ENCODE measurements at regions not wholly inside any gene's neighbourhood (a gene's known extent, or its start where the extent isn't known, plus 50 kb on each side); places are given as distances from the start of the nearest gene placed in this dataset.
A peak's percentile ranks its signal among the peaks of the same experiment; 100 is the strongest.

DNA sequence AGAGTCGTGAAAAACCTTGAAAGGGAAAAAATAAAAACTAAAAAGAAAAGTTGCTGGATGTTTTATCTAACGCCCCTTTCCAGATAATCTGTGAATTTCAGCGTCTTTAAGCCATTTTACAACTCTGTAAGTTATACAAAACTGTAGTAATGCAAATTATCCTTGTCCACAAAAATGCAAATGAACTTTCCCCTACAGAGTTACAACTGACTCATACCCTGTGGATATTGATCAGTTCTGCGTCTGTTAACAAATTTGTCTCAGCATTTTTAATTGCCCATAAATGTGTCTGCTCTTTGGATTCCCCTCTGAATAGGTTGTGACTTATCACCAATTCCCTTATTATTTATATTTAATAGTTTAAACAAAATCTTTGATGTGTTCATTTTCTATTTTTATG is 105.9 kb upstream of the PRLR start:
- no peaks in the 10 kb centered on the region for H3K27me3 ChIP-seq (ENCODE audit: control insufficient read depth in 2 of 2, insufficient read depth in 1 of 2, low read length in 1 of 2)
- H3K4me1 ChIP-seq (ENCODE audit: control insufficient read depth in 2 of 2, insufficient read depth in 2 of 2, low read length in 2 of 2), result no peaks in the 10 kb centered on the region
- H3K36me3 ChIP-seq (ENCODE audit: control insufficient read depth in 2 of 2, insufficient read depth in 2 of 2, low read length in 1 of 2), result no peaks in the 10 kb centered on the region
- no peak overlapping the region for H3K4me3 ChIP-seq (ENCODE audit: low read length in 2 of 2)
- H3K27ac ChIP-seq (ENCODE audit: low read depth in 1 of 2, low read length in 1 of 2), result no peak overlapping the region
- DNase-seq (ENCODE audit: low read depth in 6 of 9, low spot score in 9 of 9), result no peak
- no peaks in the 10 kb centered on the region for H3K9me3 ChIP-seq (ENCODE audit: control insufficient read depth in 2 of 2, insufficient read depth in 1 of 2, low read length in 1 of 2)
- 96% methylated on average over 4 of the region's 4 CpGs for WGBS

DNA sequence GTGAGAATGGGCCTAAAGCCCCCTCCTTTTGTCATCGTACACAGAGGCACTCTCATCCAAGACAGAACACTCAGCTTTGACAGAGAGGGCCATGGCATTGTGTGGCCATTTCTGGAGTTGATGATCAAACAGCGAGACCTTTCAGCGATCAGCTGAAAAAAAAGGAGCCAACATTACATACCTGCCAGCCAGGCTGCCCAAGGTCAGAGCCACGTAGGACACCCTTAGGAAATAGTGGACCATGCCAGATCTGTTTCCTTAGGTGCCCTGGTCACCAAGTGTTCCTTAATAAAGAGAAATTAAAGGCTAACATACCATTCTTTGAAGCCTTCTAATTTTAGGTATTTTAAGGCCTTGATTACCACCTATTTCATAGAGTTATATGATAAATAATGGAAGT is 105.5 kb upstream of the PRLR start:
- H3K9me3 ChIP-seq (ENCODE audit: control insufficient read depth in 2 of 2, insufficient read depth in 1 of 2, low read length in 1 of 2), result no peaks in the 10 kb centered on the region
- no peak overlapping the region for H3K4me3 ChIP-seq (ENCODE audit: low read length in 2 of 2)
- WGBS, result 94% methylated on average over 4 of the region's 4 CpGs
- H3K27me3 ChIP-seq (ENCODE audit: control insufficient read depth in 2 of 2, insufficient read depth in 1 of 2, low read length in 1 of 2), result no peaks in the 10 kb centered on the region
- H3K27ac ChIP-seq (ENCODE audit: low read depth in 1 of 2, low read length in 1 of 2), result no peak overlapping the region
- no peaks in the 10 kb centered on the region for H3K36me3 ChIP-seq (ENCODE audit: control insufficient read depth in 2 of 2, insufficient read depth in 2 of 2, low read length in 1 of 2)
- H3K4me1 ChIP-seq (ENCODE audit: control insufficient read depth in 2 of 2, insufficient read depth in 2 of 2, low read length in 2 of 2), result no peaks in the 10 kb centered on the region
- no peak for DNase-seq (ENCODE audit: low read depth in 6 of 9, low spot score in 9 of 9)

DNA sequence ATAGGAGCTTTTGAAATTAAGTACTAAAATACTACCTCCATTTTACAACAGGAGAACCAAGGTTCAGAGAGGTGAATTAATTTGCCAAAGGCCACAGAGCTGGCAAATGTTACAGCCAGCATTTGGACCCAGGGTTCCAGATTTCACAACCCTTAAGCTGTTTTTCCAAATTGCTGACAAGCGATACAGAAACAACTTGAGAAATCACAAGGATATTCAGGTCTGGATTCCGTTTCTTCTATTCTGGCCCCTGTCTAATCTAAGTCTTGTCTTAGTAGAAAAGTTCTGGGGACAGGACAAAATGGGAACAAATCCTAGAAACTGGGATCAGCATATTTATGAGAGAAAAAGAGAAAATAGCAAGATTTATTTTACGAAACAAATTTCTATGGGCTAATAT is 103.1 kb upstream of the PRLR start:
- H3K9me3 ChIP-seq (ENCODE audit: control insufficient read depth in 2 of 2, insufficient read depth in 1 of 2, low read length in 1 of 2), result no peaks in the 10 kb centered on the region
- WGBS, result 63% methylated on average over 3 of the region's 3 CpGs
- DNase-seq (ENCODE audit: low read depth in 6 of 9, low spot score in 9 of 9), result no peak

DNA sequence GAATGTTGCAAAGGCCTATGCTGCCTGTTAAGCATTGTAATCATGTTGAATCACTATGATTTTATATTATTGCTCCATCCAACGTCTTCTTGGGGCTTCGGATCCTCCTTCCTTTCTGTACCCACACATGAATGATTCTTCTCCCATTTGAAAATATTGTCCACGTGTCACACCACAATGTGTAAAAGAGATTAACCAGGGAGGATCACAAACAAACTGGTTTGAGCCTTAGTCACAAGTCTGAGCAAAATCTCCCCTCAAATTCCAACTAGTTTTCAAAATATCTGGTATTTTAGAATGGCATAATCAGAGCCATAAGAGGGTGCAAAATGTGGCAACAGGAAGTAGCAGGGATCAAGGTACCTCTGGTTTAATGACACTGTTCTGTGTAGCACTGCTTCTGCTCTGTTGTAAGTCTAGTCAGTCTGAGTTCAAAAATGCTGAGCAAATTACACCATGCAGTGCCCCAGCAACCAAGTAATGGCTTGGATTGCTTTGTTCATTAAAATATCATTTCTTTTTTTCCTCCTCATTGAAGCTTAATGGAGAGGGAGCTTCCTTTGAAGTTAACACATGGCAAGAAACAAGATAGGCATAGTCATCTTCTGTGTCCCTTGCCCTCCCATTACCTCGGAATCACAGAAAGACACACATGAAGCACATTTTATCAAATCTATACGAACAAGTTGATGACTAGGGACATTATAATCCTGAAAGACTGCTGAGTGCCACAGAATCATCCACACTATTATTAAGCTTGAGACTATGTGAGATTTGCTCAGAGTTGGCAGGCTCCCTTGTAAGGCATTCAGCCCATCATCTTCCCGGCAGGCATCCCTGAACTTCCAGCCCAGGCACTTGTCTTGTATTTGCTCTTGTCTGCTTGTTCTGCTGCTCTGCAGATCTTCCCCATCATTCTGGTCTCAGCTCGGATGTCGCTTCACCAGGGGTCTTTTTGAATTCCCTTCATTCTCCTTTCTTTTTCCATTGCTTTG is 102.0 kb upstream of the PRLR start:
- H3K27ac ChIP-seq (ENCODE audit: low read depth in 1 of 2, low read length in 1 of 2), result no peak overlapping the region
- H3K36me3 ChIP-seq (ENCODE audit: control insufficient read depth in 2 of 2, insufficient read depth in 2 of 2, low read length in 1 of 2), result no peaks in the 10 kb centered on the region
- no peaks in the 10 kb centered on the region for H3K9me3 ChIP-seq (ENCODE audit: control insufficient read depth in 2 of 2, insufficient read depth in 1 of 2, low read length in 1 of 2)
- no peaks in the 10 kb centered on the region for H3K27me3 ChIP-seq (ENCODE audit: control insufficient read depth in 2 of 2, insufficient read depth in 1 of 2, low read length in 1 of 2)
- no peak overlapping the region for H3K4me3 ChIP-seq (ENCODE audit: low read length in 2 of 2)
- WGBS, result 94% methylated on average over 8 of the region's 8 CpGs
- DNase-seq (ENCODE audit: low read depth in 6 of 9, low spot score in 9 of 9), result no peak
- no peaks in the 10 kb centered on the region for H3K4me1 ChIP-seq (ENCODE audit: control insufficient read depth in 2 of 2, insufficient read depth in 2 of 2, low read length in 2 of 2)

More for the DNA sequence above, 103.1 kb upstream of the PRLR start:
- Histone ChIP-seq H3K27ac (ENCODE audit: low read depth in 1 of 2, low read length in 1 of 2) (no peak overlapping the region), H3K36me3 (ENCODE audit: control insufficient read depth in 2 of 2, insufficient read depth in 2 of 2, low read length in 1 of 2) (no peaks in the 10 kb centered on the region), H3K4me1 (ENCODE audit: control insufficient read depth in 2 of 2, insufficient read depth in 2 of 2, low read length in 2 of 2) (no peaks in the 10 kb centered on the region), H3K4me3 (ENCODE audit: low read length in 2 of 2) (no peak overlapping the region), H3K27me3 (ENCODE audit: control insufficient read depth in 2 of 2, insufficient read depth in 1 of 2, low read length in 1 of 2) (no peaks in the 10 kb centered on the region)

DNA sequence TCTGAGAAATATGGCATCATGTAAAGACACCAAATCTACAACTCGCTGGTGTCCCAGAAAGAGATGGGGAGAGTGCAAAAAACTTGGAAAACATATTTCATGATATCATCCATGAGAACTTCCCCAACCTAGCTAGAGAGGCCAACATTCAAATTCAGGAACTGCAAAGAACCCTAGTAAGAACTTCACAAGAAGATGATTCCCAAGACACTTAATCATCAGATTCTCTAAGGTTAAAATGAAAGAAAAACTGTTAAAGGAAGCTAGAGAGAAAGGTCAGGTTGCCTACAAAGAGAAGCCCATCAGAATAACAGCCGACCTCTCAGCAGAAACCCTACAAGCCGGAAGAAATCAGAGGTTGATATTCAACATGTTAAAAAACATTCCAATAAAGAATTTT is 95.5 kb upstream of the PRLR start:
- Histone ChIP-seq H3K27ac (ENCODE audit: low read depth in 1 of 2, low read length in 1 of 2) (no peak overlapping the region), H3K36me3 (ENCODE audit: control insufficient read depth in 2 of 2, insufficient read depth in 2 of 2, low read length in 1 of 2) (no peaks in the 10 kb centered on the region), H3K4me1 (ENCODE audit: control insufficient read depth in 2 of 2, insufficient read depth in 2 of 2, low read length in 2 of 2) (no peaks in the 10 kb centered on the region), H3K4me3 (ENCODE audit: low read length in 2 of 2) (no peak overlapping the region), H3K27me3 (ENCODE audit: control insufficient read depth in 2 of 2, insufficient read depth in 1 of 2, low read length in 1 of 2) (no peaks in the 10 kb centered on the region), H3K9me3 (ENCODE audit: control insufficient read depth in 2 of 2, insufficient read depth in 1 of 2, low read length in 1 of 2) (no peaks in the 10 kb centered on the region)
- WGBS, result 98% methylated on average over 3 of the region's 3 CpGs
- no peak for DNase-seq (ENCODE audit: low read depth in 6 of 9, low spot score in 9 of 9)

DNA sequence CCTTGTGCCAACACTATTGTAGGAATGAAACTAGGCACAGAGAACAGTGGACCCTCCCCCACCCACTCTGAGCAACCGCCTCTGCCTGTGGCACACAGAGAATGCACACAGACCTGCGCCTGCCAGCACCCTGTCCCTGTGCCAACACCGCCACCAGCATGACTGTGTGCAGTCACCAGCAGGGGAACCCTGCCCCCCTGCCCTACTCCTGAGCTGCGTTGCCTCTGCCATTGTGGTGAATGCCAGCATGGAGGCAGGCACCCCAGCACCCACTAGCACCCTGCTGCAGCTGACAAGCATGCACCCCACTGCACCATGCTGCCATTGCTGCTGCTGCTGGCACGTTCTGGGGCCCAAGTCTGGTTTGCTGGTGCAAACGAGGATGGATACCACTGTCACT is 94.4 kb upstream of the PRLR start:
- no peak overlapping the region for H3K27ac ChIP-seq (ENCODE audit: low read depth in 1 of 2, low read length in 1 of 2)
- no peaks in the 10 kb centered on the region for H3K36me3 ChIP-seq (ENCODE audit: control insufficient read depth in 2 of 2, insufficient read depth in 2 of 2, low read length in 1 of 2)
- WGBS, result 92% methylated on average over 6 of the region's 6 CpGs
- H3K4me3 ChIP-seq (ENCODE audit: low read length in 2 of 2), result no peak overlapping the region
- DNase-seq (ENCODE audit: low read depth in 6 of 9, low spot score in 9 of 9), result no peak
- H3K4me1 ChIP-seq (ENCODE audit: control insufficient read depth in 2 of 2, insufficient read depth in 2 of 2, low read length in 2 of 2), result no peaks in the 10 kb centered on the region
- H3K9me3 ChIP-seq (ENCODE audit: control insufficient read depth in 2 of 2, insufficient read depth in 1 of 2, low read length in 1 of 2), result no peaks in the 10 kb centered on the region
- H3K27me3 ChIP-seq (ENCODE audit: control insufficient read depth in 2 of 2, insufficient read depth in 1 of 2, low read length in 1 of 2), result no peaks in the 10 kb centered on the region

DNA sequence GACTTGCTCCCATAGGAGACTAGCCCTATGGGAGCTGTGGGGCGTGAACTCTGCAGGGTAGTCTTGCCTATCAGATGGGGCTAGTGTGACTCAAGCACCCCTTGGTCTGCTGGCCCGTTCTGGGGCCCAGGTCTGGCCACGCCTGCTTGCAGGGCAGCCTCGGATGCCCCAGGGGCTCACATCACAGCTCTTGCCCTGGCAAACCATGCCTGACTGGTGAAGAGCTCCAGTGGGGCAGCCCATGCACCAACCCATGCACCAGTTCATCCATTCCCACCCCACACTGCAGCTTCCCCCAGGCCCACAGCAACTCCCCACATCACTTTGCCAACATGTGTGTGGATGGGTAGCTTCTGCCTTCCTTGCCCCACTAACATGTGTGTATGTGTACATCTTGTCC is 93.9 kb upstream of the PRLR start:
- DNase-seq (ENCODE audit: low read depth in 6 of 9, low spot score in 9 of 9), result no peak
- no peaks in the 10 kb centered on the region for H3K9me3 ChIP-seq (ENCODE audit: control insufficient read depth in 2 of 2, insufficient read depth in 1 of 2, low read length in 1 of 2)
- no peak overlapping the region for H3K4me3 ChIP-seq (ENCODE audit: low read length in 2 of 2)
- no peak overlapping the region for H3K27ac ChIP-seq (ENCODE audit: low read depth in 1 of 2, low read length in 1 of 2)
- H3K36me3 ChIP-seq (ENCODE audit: control insufficient read depth in 2 of 2, insufficient read depth in 2 of 2, low read length in 1 of 2), result no peaks in the 10 kb centered on the region
- 92% methylated on average over 4 of the region's 4 CpGs for WGBS
- H3K4me1 ChIP-seq (ENCODE audit: control insufficient read depth in 2 of 2, insufficient read depth in 2 of 2, low read length in 2 of 2), result no peaks in the 10 kb centered on the region
- no peaks in the 10 kb centered on the region for H3K27me3 ChIP-seq (ENCODE audit: control insufficient read depth in 2 of 2, insufficient read depth in 1 of 2, low read length in 1 of 2)

DNA sequence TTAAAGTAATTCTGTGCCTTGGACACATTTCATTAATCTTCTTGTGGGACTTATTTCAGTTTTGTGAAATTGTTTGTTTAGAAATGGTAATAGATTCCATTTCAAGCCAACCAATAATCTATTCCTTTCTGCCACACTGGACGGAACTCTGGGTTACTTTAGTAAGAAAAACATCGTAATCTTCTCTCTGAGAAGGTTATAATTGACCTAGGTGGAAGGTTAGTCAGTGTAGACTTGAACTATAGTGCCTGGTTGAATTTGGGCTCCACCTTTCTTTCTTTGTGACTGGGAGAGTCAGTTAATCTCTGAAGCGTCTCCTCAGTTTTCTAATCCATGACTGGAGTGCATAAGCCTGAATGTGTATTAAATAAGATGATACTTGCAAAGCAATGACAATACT is 89.7 kb upstream of the PRLR start:
- 90% methylated on average over 3 of the region's 3 CpGs for WGBS

DNA sequence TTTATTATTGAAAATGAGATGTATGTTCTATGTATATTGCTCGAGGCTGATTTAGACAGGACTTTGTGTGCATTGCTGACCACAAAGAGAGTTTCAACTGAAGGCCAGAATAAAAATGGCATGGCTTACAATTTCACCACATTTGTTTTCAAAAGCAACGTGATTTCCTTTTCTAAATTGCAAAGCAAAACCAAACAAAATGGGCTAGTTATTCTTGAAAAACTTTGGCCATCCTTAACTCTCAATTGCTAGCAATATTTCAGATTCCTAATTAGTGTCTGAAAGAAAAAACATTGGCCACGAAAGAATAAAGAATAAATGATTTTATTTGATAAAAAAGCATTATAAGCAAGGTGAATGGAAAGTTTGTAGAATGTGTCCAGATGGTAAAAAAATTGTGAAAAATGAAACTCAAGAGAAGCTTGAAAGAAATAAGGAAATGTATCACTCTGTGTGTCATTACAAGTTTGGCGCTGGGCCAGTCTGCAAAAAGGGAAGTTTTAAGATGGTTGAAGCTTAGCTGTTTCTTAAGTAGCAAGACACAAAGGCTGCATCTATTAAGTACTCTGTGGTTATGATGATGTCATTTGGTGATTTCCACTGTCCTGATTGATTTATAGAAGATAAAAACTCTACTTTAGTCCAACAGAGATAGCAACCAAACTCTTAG is 89.2 kb upstream of the PRLR start:
- WGBS, result 26% methylated on average over 4 of the region's 4 CpGs
- no peaks in the 10 kb centered on the region for H3K36me3 ChIP-seq (ENCODE audit: control insufficient read depth in 2 of 2, insufficient read depth in 2 of 2, low read length in 1 of 2)
- H3K27me3 ChIP-seq (ENCODE audit: control insufficient read depth in 2 of 2, insufficient read depth in 1 of 2, low read length in 1 of 2), result no peaks in the 10 kb centered on the region
- H3K4me1 ChIP-seq (ENCODE audit: control insufficient read depth in 2 of 2, insufficient read depth in 2 of 2, low read length in 2 of 2), result no peaks in the 10 kb centered on the region
- H3K9me3 ChIP-seq (ENCODE audit: control insufficient read depth in 2 of 2, insufficient read depth in 1 of 2, low read length in 1 of 2), result no peaks in the 10 kb centered on the region
- no peak overlapping the region for H3K4me3 ChIP-seq (ENCODE audit: low read length in 2 of 2)
- no peak overlapping the region for H3K27ac ChIP-seq (ENCODE audit: low read depth in 1 of 2, low read length in 1 of 2)
- DNase-seq (ENCODE audit: low read depth in 6 of 9, low spot score in 9 of 9), result peak in 5 of 9 donors; percentile 3 to 58 (median 4)

More for the DNA sequence above, 89.7 kb upstream of the PRLR start:
- Histone ChIP-seq H3K9me3 (ENCODE audit: control insufficient read depth in 2 of 2, insufficient read depth in 1 of 2, low read length in 1 of 2) (no peaks in the 10 kb centered on the region), H3K36me3 (ENCODE audit: control insufficient read depth in 2 of 2, insufficient read depth in 2 of 2, low read length in 1 of 2) (no peaks in the 10 kb centered on the region), H3K4me3 (ENCODE audit: low read length in 2 of 2) (no peak overlapping the region), H3K27me3 (ENCODE audit: control insufficient read depth in 2 of 2, insufficient read depth in 1 of 2, low read length in 1 of 2) (no peaks in the 10 kb centered on the region), H3K27ac (ENCODE audit: low read depth in 1 of 2, low read length in 1 of 2) (no peak overlapping the region), H3K4me1 (ENCODE audit: control insufficient read depth in 2 of 2, insufficient read depth in 2 of 2, low read length in 2 of 2) (no peaks in the 10 kb centered on the region)
- DNase-seq (ENCODE audit: low read depth in 6 of 9, low spot score in 9 of 9), result no peak

Measured in thymus (tissue), 11 donors.